ENCODE measurements at regions not wholly inside any gene's neighbourhood (a gene's known extent, or its start where the extent isn't known, plus 50 kb on each side); places are given as distances from the start of the nearest gene placed in this dataset.

DNA sequence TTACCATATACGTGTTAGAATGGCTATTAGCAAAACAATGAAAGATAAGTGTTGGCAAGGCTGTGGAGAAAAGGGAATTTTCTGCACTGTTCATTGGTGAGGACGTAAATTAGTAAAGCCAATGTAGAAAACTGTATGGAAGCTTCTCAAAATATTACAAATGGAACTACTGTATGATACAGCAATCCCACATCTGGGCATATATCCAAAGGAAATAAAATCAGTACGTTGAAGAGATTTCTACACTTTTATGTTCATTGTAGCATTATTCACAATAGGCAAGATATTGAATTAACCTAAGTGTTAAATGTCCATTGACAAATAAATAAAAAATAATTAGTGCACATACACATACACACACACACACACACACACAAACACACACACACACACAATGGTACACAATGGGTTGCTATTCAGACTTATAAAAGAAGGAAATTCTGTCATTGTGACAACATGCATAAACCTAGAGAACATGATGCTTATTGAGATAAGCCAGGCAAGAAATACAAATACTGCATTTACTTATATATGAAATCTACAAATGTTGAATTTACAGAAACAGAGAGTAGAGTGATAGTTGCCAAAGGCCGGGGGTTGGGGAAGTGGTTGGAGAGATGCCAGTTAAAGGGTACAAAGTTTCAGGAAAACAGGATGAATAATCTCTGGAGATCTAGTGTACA, 565.8 kb upstream of the LRRC4C start:
- in situ Hi-C loops (cut with HindIII; ENCODE audit: low sequenced_read_pairs) = no loop called here

- in situ Hi-C loops (cut with HindIII; ENCODE audit: low sequenced_read_pairs) = no loop called here
Measured at GRCh38 chr11:42034826-42035225, 575.4 kb upstream of the LRRC4C start.

- in situ Hi-C loops (cut with HindIII; ENCODE audit: low sequenced_read_pairs) = no loop called here
Measured at GRCh38 chr11:42036201-42036600, 576.7 kb upstream of the LRRC4C start.

DNA sequence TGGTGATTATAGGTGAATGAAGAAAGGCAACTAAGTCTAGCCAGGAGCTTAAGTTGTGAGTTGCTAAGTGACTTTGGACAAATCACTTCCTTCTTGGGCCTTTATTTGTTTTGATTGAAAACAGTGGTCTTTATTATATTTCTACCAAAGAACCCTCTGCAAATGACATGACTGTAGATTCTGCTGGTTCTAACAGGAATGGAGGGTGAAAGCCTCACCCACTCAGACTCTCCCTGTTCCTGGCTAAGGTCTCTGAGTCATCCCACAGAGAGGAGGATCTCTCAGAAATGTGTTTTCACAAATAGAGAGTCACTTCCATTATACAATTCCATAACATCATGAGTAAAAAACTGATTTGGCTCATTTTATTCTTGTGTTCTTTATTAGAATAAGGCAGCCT, 583.9 kb upstream of the LRRC4C start:
- in situ Hi-C loops (cut with HindIII; ENCODE audit: low sequenced_read_pairs) = no loop called here

GRCh38 chr11:42047637-42048555, 588.4 kb upstream of the LRRC4C start:
- in situ Hi-C loops (cut with HindIII; ENCODE audit: low sequenced_read_pairs) = no loop called here

DNA sequence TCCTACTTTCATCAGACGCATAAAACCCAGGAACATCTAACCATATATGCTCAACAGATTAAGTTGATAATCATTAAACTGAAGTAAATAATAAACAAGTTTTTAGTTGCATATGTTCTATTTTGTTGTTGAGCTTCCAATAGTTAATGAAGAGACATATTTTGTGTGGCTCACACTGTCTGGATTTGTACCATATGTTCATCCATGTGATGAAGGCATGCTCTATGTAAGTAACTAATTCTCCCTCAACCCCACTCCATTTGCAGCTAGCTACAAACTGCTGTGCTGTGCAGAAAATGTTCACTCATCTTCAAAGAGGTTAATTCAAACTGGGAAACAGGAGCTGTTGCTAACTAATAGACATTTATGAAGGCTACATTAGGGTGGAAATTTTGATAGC, 589.7 kb upstream of the LRRC4C start:
- in situ Hi-C loops (cut with HindIII; ENCODE audit: low sequenced_read_pairs) = no loop called here

DNA sequence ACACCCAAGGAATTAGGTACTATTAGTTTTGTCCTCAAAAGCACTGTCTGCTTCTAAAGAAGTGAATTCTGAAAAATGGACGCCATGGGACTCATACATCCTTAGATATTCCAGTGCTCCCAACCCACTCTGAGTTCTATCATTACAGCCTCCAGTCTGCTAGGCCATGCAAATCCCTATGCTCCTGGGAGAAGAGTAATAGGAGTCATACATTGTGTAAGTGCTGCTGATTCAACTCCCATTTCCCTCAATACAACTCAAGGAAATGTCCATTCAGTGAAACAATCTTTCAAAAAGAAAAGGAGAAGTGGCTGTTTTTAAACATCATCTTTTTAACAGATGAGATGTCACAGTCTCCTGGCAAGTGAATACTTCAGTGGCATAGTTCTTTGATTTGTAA, 590.2 kb upstream of the LRRC4C start:
- in situ Hi-C loops (cut with HindIII; ENCODE audit: low sequenced_read_pairs) = no loop called here

GRCh38 chr11:42054351-42054900, 595.0 kb upstream of the LRRC4C start:
- in situ Hi-C loops (cut with HindIII; ENCODE audit: low sequenced_read_pairs) = no loop called here

- in situ Hi-C loops (cut with HindIII; ENCODE audit: low sequenced_read_pairs) = no loop called here
Measured at GRCh38 chr11:42055606-42056005, 596.2 kb upstream of the LRRC4C start.

GRCh38 chr11:42058794-42059193, 599.3 kb upstream of the LRRC4C start:
- in situ Hi-C loops (cut with HindIII; ENCODE audit: low sequenced_read_pairs) = no loop called here

DNA sequence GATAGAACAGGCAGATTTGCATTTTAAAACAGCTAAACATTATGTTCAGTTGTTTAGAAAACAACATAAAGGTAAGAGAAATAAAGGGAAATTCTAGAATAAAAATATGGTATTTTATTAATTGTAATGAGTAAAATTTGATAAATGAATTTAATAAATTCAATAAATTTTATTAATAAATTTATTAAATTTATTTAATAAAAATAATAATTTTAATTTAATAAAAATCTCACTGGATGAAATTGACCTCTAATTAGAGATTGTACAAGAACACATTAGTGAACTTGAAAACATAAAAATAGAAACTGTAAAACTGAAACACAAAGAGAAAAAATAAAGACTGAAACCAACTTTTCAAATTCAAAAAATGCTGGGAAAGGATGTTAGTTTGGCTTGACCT, 605.7 kb upstream of the LRRC4C start:
- in situ Hi-C loops (cut with HindIII; ENCODE audit: low sequenced_read_pairs) = no loop called here

DNA sequence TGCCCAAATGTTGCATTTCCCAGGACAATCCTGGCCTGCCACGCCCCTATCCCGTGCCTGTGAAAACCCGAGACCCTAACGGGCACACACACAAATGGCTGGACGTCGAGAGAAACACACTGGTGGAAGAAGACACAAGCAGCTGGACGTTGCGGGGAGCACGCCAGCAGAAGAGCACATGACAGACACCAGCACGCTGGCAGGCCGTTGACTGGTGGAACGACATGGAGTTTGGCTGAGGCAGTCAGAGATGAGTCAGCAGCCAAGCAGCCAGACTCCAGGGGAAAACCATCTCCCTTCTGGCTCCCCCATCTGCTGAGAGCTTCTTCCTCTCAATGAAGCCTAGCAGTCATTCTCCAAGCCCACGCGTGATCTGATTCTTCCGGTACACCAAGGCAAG, 606.7 kb upstream of the LRRC4C start:
- in situ Hi-C loops (cut with HindIII; ENCODE audit: low sequenced_read_pairs) = no loop called here

DNA sequence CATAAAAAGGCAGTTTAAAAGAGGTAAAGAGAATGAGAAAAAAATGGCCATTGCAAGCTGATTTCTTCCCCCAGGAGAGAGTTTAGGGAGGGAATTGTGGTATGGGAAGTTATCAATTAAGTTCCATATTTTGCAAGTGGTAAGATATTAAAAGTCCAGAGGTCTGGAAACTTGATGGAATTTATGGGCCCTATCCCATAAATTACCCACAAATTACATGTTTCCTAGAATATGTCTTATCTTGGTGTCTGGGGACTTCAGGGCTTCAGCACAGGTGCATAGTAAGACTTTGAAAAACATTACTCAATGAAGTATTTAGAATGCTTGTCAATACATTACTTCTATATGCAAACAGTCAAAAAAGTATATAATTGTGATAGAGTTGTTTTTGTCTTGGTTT, 614.9 kb upstream of the LRRC4C start:
- in situ Hi-C loops (cut with HindIII; ENCODE audit: low sequenced_read_pairs) = no loop called here

GRCh38 chr11:42075180-42075579, 615.7 kb upstream of the LRRC4C start:
- in situ Hi-C loops (cut with HindIII; ENCODE audit: low sequenced_read_pairs) = no loop called here

- in situ Hi-C loops (cut with HindIII; ENCODE audit: low sequenced_read_pairs) = no loop called here
Measured at GRCh38 chr11:42077794-42078193, 618.3 kb upstream of the LRRC4C start.

GRCh38 chr11:42085736-42086135, 626.3 kb upstream of the LRRC4C start:
- in situ Hi-C loops (cut with HindIII; ENCODE audit: low sequenced_read_pairs) = no loop called here

DNA sequence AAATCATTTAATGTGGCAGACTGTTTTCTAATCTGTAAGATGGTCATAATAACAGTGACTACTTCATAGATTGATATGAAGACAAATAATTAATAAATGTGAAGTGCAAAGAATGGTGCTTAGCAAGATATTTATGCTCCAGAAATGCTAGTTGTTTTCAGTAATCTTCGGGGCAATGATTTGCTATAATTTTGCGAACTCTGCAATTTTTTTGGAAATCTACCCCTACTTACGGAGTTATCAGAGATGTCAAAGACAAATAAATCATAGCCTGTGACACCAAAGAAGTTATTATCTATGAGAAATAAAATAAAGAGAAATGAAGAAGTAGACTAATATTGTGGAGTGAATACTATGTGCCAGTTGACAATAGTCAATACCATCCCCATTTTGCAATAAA, 634.1 kb upstream of the LRRC4C start:
- in situ Hi-C loops (cut with HindIII; ENCODE audit: low sequenced_read_pairs) = no loop called here

- in situ Hi-C loops (cut with HindIII; ENCODE audit: low sequenced_read_pairs) = no loop called here
Measured at GRCh38 chr11:42098075-42098474, 638.6 kb upstream of the LRRC4C start.

DNA sequence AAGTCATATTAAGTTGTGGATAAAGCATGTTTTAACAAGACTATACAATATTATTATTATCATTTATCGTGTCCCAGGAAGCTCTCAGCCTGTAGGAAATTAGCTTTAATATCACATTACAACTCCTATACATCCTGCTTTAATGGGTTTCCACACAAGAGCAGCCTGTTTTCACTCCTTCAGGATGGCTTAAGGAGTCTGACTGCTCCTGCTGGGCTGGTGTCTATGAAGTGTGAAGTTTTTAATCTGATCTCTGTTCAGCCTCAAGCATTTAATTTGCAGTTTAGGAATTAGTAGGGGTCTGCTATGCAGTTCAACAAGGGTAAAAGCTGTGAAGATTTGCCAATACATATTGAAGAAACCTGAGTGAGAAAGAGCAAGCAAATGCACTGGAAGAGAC, 653.4 kb upstream of the LRRC4C start:
- in situ Hi-C loops (cut with HindIII; ENCODE audit: low sequenced_read_pairs) = no loop called here

- in situ Hi-C loops (cut with HindIII; ENCODE audit: low sequenced_read_pairs) = no loop called here
Measured at GRCh38 chr11:42114927-42115326, 655.5 kb upstream of the LRRC4C start.

GRCh38 chr11:42138454-42138853, 679.0 kb upstream of the LRRC4C start:
- in situ Hi-C loops (cut with HindIII; ENCODE audit: low sequenced_read_pairs) = no loop called here

- in situ Hi-C loops (cut with HindIII; ENCODE audit: low sequenced_read_pairs) = no loop called here
Measured at GRCh38 chr11:42145311-42145710, 685.9 kb upstream of the LRRC4C start.

Data from endothelial cell of hepatic sinusoid (primary cell).